DND-41 (cell line): ENCODE measurements at regions not wholly inside any gene's neighbourhood (a gene's known extent, or its start where the extent isn't known, plus 50 kb on each side); places are given as distances from the start of the nearest gene placed in this dataset.

ENCODE experiments used
- ATAC-seq: fragments of 200-7000 bp; cut with Tn5 transposase; 3 replicates; pipeline ENCODE4 v1.9.1; 2021; ENCODE audit warnings: low read depth; ENCODE audit not compliant: insufficient read depth
- DNase-seq: peaks from one replicate; pipeline ENCODE4 v3.0.0-alpha.2; 2020
- H2AFZ ChIP-seq: 2 replicates; pipeline ENCODE4 v1.6.0; 2012; ENCODE audit warnings: low read depth, low read length
- H3K27ac ChIP-seq: 2 replicates; pipeline ENCODE4 v1.5.1; 2012; ENCODE audit warnings: low read length, inconsistent platforms
- H3K27me3 ChIP-seq: fragments of 200-600 bp; sonication (generic); 2 replicates; pipeline ENCODE4 v1.6.0; 2012; ENCODE audit warnings: low read length, mild to moderate bottlenecking, inconsistent platforms; ENCODE audit not compliant: insufficient read depth, poor library complexity
- H3K36me3 ChIP-seq: 2 replicates; pipeline ENCODE4 v1.5.1; 2012; ENCODE audit warnings: low read length, inconsistent platforms; ENCODE audit not compliant: insufficient read depth
- H3K4me1 ChIP-seq: 2 replicates; pipeline ENCODE4 v1.5.1; 2012; ENCODE audit warnings: mild to moderate bottlenecking, low read length; ENCODE audit not compliant: insufficient read depth
- H3K4me2 ChIP-seq: 2 replicates; pipeline ENCODE4 v1.6.0; 2012; ENCODE audit warnings: mild to moderate bottlenecking, moderate library complexity, low read length, inconsistent platforms; ENCODE audit not compliant: insufficient read depth
- H3K4me3 ChIP-seq, 2 experiments: fragments of 200-600 bp in 1 of 2; shearing (Covaris generic) in 1 of 2; 2 replicates each; pipeline ENCODE4 v1.5.1; 2012 to 2016; ENCODE audit warnings: inconsistent platforms in 2 of 2, low read length in 2 of 2, mild to moderate bottlenecking in 2 of 2, low read depth in 1 of 2, moderate library complexity in 1 of 2
- H3K79me2 ChIP-seq: 2 replicates; pipeline ENCODE4 v1.6.0; 2012; ENCODE audit warnings: low read length, inconsistent platforms; ENCODE audit not compliant: insufficient read depth
- H3K9ac ChIP-seq: 2 replicates; pipeline ENCODE4 v1.6.0; 2012; ENCODE audit warnings: low read depth, mild to moderate bottlenecking, inconsistent platforms, low read length, moderate library complexity
- H3K9me3 ChIP-seq: 2 replicates; pipeline ENCODE4 v1.5.1; 2012; ENCODE audit warnings: low read length, moderate library complexity, mild to moderate bottlenecking, inconsistent platforms; ENCODE audit not compliant: insufficient read depth, severe bottlenecking
- H4K20me1 ChIP-seq: 2 replicates; pipeline ENCODE4 v1.6.0; 2012; ENCODE audit warnings: low read length; ENCODE audit not compliant: insufficient read depth
- CTCF ChIP-seq: IDR thresholded peaks from 2 replicates; pipeline ENCODE4 v1.5.1; 2012; ENCODE audit warnings: borderline replicate concordance, low read length, moderate library complexity, mild to moderate bottlenecking; ENCODE audit not compliant: poor library complexity, severe bottlenecking; ENCODE audit errors: extremely low read depth
- EZH2 ChIP-seq: IDR thresholded peaks from 3 replicates; pipeline ENCODE4 v1.6.1; 2012; ENCODE audit warnings: borderline replicate concordance, low read depth, mild to moderate bottlenecking, moderate library complexity, low read length, inconsistent platforms; ENCODE audit not compliant: severe bottlenecking

GRCh38 chr11:64502634-64503033, 53.1 kb upstream of the SLC22A11 start:
- Histone ChIP-seq H3K4me1 (no peaks in the 10 kb centered on the region), H3K9ac (no peak overlapping the region), H3K79me2 (no peaks in the 10 kb centered on the region), H3K27ac (no peak overlapping the region), H2AFZ (no peak overlapping the region), H3K4me2 (no peak overlapping the region), H3K27me3 (peaks cover 4% of the 10 kb centered on the region), H3K36me3 (no peaks in the 10 kb centered on the region), H3K4me3 (no peak overlapping the region), H3K9me3 (no peaks in the 10 kb centered on the region), H4K20me1 (no peaks in the 10 kb centered on the region)
- TF ChIP-seq EZH2 (no peak), CTCF (no peak)
- DNase-seq (no peak), ATAC-seq (no peak)

DNA sequence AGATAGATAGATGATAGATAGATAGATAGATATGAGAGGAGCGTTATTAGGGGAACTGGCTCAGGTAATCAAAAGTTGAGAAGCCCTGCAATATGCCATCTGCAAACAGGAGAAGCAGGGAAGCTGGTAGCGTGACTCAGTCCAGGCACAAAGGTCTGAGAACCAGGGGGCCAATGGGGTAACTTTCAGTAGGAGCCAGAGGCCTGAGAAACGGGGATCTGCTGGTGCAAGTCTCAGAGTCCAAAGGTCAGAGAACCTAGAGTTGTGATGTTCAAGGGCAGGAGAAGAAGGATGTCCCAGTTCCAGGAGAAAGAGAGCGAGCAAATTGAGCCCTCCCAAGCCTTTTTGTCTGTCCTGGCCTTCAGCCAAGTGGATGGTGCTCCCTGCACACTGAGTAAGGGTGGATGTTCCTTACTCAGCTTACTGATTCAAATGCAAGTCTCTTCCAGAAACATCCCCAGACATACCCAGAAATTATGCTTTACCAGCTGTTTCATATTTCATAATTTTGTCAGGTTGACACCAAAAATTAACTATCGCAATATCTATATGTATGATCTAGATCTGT, 52.5 kb upstream of the SLC22A11 start:
- Histone ChIP-seq H3K79me2 (no peaks in the 10 kb centered on the region), H3K4me1 (no peaks in the 10 kb centered on the region), H3K36me3 (no peaks in the 10 kb centered on the region), H3K9ac (no peak overlapping the region), H3K27me3 (peaks cover 4% of the 10 kb centered on the region), H2AFZ (no peak overlapping the region), H3K27ac (no peak overlapping the region), H4K20me1 (no peaks in the 10 kb centered on the region), H3K4me2 (no peak overlapping the region), H3K4me3 (no peak overlapping the region), H3K9me3 (no peaks in the 10 kb centered on the region)
- DNase-seq, result no peak
- ATAC-seq, result no peak
- TF ChIP-seq EZH2, result no peak
- TF ChIP-seq CTCF, result no peak

DNA sequence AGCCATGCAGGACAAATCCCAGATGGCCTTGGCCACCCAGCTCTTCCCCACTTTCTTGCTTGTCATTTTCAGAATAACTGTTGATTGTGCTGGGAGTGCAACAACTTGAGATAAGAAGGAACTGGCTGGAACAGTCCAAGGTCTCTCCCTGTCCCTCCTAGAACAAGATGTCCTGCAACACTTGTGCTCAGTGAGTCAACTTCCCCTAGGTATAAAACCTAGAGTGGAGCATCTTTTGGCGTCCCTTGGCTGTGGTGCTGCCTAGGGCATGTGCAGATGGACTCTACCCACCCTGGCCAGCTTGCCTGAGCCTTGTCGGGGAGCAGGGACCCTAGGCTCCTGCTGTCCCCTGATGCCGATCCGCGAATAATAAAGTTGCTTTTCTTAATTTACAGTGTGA, 50.7 kb upstream of the SLC22A11 start:
- ATAC-seq, result no peak
- TF ChIP-seq EZH2 (no peak), CTCF (no peak)

More for the DNA sequence above, 50.7 kb upstream of the SLC22A11 start:
- Histone ChIP-seq H3K4me3 (no peak overlapping the region), H3K9me3 (no peaks in the 10 kb centered on the region), H3K9ac (no peak overlapping the region), H3K4me1 (no peaks in the 10 kb centered on the region), H2AFZ (no peak overlapping the region), H4K20me1 (no peaks in the 10 kb centered on the region), H3K27ac (no peak overlapping the region), H3K4me2 (no peak overlapping the region), H3K79me2 (no peaks in the 10 kb centered on the region), H3K27me3 (peaks cover 4% of the 10 kb centered on the region), H3K36me3 (no peaks in the 10 kb centered on the region)
- no peak for DNase-seq
